H54 (cell line): ENCODE measurements at regions not wholly inside any gene's neighbourhood (a gene's known extent, or its start where the extent isn't known, plus 50 kb on each side); places are given as distances from the start of the nearest gene placed in this dataset.

Experiments
- DNase-seq: peaks from one replicate; pipeline ENCODE4 v3.0.0; 2011; ENCODE audit warnings: low spot score, mixed read lengths; ENCODE audit not compliant: insufficient read length
- FAIRE-seq: peaks from 3 replicates; lab custom pipeline; 2011; peaks lifted over from hg19 to GRCh38; lab: Jason Lieb, UNC
- POLR2A ChIP-seq: IDR thresholded peaks from 2 replicates; pipeline ENCODE4 v1.6.1; 2011; ENCODE audit warnings: low read depth, mild to moderate bottlenecking, low read length

GRCh38 chr10:108797573-108797972, 1125.7 kb downstream of the XPNPEP1 start:
- FAIRE-seq (no peak), DNase-seq (no peak)
- no peak for TF ChIP-seq POLR2A

GRCh38 chr10:108791794-108792474, 1131.4 kb downstream of the XPNPEP1 start:
- no peak for TF ChIP-seq POLR2A
- DNase-seq (no peak), FAIRE-seq (no peak)

GRCh38 chr10:108791030-108791429, 1132.3 kb downstream of the XPNPEP1 start:
- DNase-seq: no peak

DNA sequence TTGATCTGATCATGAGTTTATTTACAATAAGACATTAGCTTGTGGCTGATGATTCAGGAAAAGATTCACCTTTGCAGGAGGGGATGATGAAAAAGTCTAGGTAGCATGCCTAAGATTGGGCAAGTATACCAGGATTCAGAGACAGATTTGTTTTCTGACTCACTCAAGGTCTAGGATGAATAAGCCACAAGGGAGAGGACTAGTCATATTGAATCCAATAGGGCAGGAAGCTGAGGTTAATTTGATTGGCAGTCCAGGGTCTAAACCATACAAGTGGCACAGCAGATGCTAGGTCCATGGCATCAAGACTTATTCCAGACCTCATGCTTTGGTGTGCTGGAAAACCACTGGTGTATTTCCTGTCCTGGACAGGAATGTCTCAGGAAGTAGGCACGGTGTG, 1133.4 kb downstream of the XPNPEP1 start:
- DNase-seq: peak; percentile 7
- peak; percentile 81 for FAIRE-seq
- TF ChIP-seq POLR2A: no peak

More at GRCh38 chr10:108791030-108791429, 1132.3 kb downstream of the XPNPEP1 start:
- no peak for TF ChIP-seq POLR2A
- no peak for FAIRE-seq

- TF ChIP-seq POLR2A: no peak
- FAIRE-seq (no peak), DNase-seq (no peak)
Observed at GRCh38 chr10:108789336-108789735, 1134.0 kb downstream of the XPNPEP1 start.

DNA sequence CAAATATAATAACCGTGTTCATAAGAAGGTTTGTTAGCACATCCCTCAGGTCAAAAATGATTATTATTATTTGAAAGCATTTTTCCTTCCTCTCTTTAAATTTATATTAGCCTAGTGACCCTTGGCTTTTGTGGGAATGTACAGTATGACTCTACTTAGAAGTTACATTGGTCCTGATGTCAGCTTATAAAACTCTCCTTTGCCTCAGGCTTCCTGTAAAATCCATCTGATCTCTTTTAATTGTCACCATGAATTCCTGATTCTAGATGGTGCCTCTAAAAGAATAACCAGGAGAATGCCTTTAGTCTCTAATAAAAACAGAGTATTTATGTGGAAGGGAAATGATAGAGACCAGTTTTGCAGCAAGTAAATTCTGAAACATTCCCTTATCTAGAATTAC, 1134.4 kb downstream of the XPNPEP1 start:
- no peak for FAIRE-seq
- no peak for TF ChIP-seq POLR2A
- no peak for DNase-seq

GRCh38 chr10:108787932-108788331, 1135.4 kb downstream of the XPNPEP1 start:
- TF ChIP-seq POLR2A: no peak
- FAIRE-seq (peak; percentile 30), DNase-seq (no peak)

GRCh38 chr10:108785011-108785410, 1138.3 kb downstream of the XPNPEP1 start:
- DNase-seq: no peak
- FAIRE-seq: no peak
- no peak for TF ChIP-seq POLR2A

- FAIRE-seq: no peak
Observed at GRCh38 chr10:108784534-108784933, 1138.8 kb downstream of the XPNPEP1 start.

DNA sequence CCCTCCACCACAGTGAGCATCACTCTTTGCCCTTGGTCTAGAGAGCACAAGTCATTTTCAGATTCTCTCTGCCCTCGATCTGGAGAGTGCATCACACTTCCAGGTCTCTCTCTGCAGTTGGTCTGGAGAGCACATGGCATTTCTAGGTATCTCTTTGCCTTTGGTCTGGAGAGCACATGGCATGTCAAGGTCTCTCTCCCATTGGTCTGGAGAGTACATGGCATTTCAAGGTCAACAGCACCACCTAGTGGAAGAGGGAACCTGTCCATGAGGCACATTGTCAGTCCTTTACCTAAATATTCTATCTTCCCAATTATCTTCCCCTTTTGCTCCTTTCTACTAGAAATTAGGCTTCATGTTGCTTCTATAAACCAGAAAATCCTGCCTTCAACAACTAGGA, 1139.4 kb downstream of the XPNPEP1 start:
- no peak for TF ChIP-seq POLR2A
- DNase-seq (no peak), FAIRE-seq (peak; percentile 60)

More at GRCh38 chr10:108784534-108784933, 1138.8 kb downstream of the XPNPEP1 start:
- DNase-seq: no peak
- TF ChIP-seq POLR2A: no peak

DNA sequence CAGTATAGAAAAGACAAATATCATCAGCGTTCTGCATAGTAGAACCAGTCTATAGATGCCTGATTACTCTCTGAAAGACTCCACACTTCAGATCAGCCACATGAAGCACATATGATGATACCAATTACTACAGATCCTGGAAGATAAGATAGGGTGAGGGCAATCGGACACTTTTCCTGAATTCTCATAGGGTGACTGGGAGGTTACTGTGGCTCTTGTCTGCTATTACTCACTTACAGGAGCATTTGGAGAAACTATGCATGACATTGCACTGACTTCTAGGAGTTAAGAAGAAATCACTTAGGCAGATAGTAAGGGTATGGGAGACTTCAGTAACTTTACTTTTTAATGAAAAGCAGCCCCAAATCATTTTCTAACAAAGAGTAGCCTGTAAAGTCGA, 1140.9 kb downstream of the XPNPEP1 start:
- DNase-seq (no peak), FAIRE-seq (no peak)
- no peak for TF ChIP-seq POLR2A

GRCh38 chr10:108779501-108779900, 1143.8 kb downstream of the XPNPEP1 start:
- no peak for TF ChIP-seq POLR2A
- DNase-seq (no peak), FAIRE-seq (no peak)

DNA sequence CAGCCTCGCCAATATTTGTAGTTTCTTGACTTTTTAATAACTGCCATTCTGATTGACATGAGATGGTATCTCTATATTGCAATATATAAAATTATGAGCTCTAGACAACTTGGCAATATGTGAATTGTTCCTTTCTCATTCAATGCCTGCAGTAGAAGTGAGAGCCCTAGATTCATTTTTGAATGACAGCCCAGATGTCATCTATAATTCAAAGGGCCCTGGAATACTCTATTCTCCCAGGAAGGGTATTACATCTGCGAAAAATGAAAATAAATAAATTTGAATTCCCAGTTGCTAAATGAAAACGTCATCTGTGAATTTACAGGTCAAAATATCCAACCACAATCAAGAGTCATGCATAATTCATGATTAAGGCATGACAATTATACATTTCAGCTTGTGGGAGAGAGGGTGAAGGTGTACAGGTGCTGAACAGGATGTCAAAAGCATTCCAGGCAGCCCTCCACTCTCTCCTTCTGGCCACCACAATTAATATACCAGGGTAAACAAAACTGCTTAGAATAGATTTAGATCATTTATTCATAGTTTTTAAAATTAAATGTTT, 1147.3 kb downstream of the XPNPEP1 start:
- FAIRE-seq (no peak), DNase-seq (no peak)
- TF ChIP-seq POLR2A: no peak

GRCh38 chr10:108771106-108771505, 1152.2 kb downstream of the XPNPEP1 start:
- FAIRE-seq (no peak), DNase-seq (no peak)
- TF ChIP-seq POLR2A: no peak

- FAIRE-seq: no peak
- no peak for DNase-seq
- no peak for TF ChIP-seq POLR2A
Observed at GRCh38 chr10:108765794-108766193, 1157.5 kb downstream of the XPNPEP1 start.
